Neural crest cell (in vitro differentiated cells): ENCODE measurements at regions not wholly inside any gene's neighbourhood (a gene's known extent, or its start where the extent isn't known, plus 50 kb on each side); places are given as distances from the start of the nearest gene placed in this dataset.

ENCODE experiments used
- DNase-seq: peaks from one replicate; pipeline ENCODE4 v3.0.0; 2021; ENCODE audit warnings: low read depth, mixed read lengths, low spot score
- H3K27ac Mint-ChIP-seq: one replicate; pipeline ENCODE4 v1.8.0; 2021; ENCODE audit warnings: mild to moderate bottlenecking, mixed read lengths; ENCODE audit not compliant: unreplicated experiment
- H3K27me3 Mint-ChIP-seq: 2 replicates; pipeline ENCODE4 v1.8.0; 2021; ENCODE audit warnings: low read depth, mild to moderate bottlenecking, mixed read lengths
- H3K36me3 Mint-ChIP-seq: 2 replicates; pipeline ENCODE4 v1.8.0; 2021; ENCODE audit warnings: low read depth, mild to moderate bottlenecking, mixed read lengths
- H3K4me1 Mint-ChIP-seq: 2 replicates; pipeline ENCODE4 v1.8.0; 2021; ENCODE audit warnings: mixed read lengths
- H3K4me3 Mint-ChIP-seq: one replicate; pipeline ENCODE4 v1.8.0; 2021; ENCODE audit warnings: mild to moderate bottlenecking, mixed read lengths
- H3K9me3 Mint-ChIP-seq: 2 replicates; pipeline ENCODE4 v1.8.0; 2021; ENCODE audit warnings: mixed read lengths
- CTCF ChIP-seq: fragments of 200-600 bp; sonication (generic); conservative IDR thresholded peaks from 2 replicates; pipeline ENCODE4 v1.5.0; 2021; ENCODE audit warnings: antibody characterized with exemption, mild to moderate bottlenecking

- Mint-ChIP-seq H3K27ac (no peak overlapping the region), H3K4me1 (peaks cover 12% of the 10 kb centered on the region), H3K36me3 (no peaks in the 10 kb centered on the region), H3K27me3 (no peaks in the 10 kb centered on the region), H3K9me3 (no peaks in the 10 kb centered on the region), H3K4me3 (no peak overlapping the region)
- TF ChIP-seq CTCF, result no peak
- no peak for DNase-seq
Observed at GRCh38 chr2:30034052-30034775, 112.6 kb upstream of the YPEL5 start.

- no peak for TF ChIP-seq CTCF
- Mint-ChIP-seq H3K36me3 (no peaks in the 10 kb centered on the region), H3K9me3 (no peaks in the 10 kb centered on the region), H3K4me3 (no peak overlapping the region), H3K27ac (no peak overlapping the region), H3K4me1 (peaks cover 6% of the 10 kb centered on the region), H3K27me3 (no peaks in the 10 kb centered on the region)
- DNase-seq, result no peak
Observed at GRCh38 chr2:30037016-30037415, 109.8 kb upstream of the YPEL5 start.

- Mint-ChIP-seq H3K27ac (no peak overlapping the region), H3K4me1 (peaks cover 6% of the 10 kb centered on the region), H3K27me3 (peaks cover 3% of the 10 kb centered on the region), H3K36me3 (no peaks in the 10 kb centered on the region), H3K4me3 (no peak overlapping the region), H3K9me3 (no peaks in the 10 kb centered on the region)
- no peak for TF ChIP-seq CTCF
- DNase-seq, result no peak
Observed at GRCh38 chr2:30038419-30038818, 108.4 kb upstream of the YPEL5 start.

- Mint-ChIP-seq H3K4me3 (no peak overlapping the region), H3K36me3 (no peaks in the 10 kb centered on the region), H3K9me3 (no peaks in the 10 kb centered on the region), H3K27ac (no peak overlapping the region), H3K27me3 (peaks cover 5% of the 10 kb centered on the region), H3K4me1 (peaks cover 6% of the 10 kb centered on the region)
- DNase-seq, result no peak
- TF ChIP-seq CTCF, result no peak
Observed at GRCh38 chr2:30039101-30039500, 107.7 kb upstream of the YPEL5 start.

GRCh38 chr2:30040147-30040546, 106.7 kb upstream of the YPEL5 start:
- Mint-ChIP-seq H3K9me3 (no peaks in the 10 kb centered on the region), H3K4me1 (peaks cover 6% of the 10 kb centered on the region), H3K27ac (no peak overlapping the region), H3K36me3 (no peaks in the 10 kb centered on the region), H3K4me3 (no peak overlapping the region), H3K27me3 (peaks cover 14% of the 10 kb centered on the region)
- TF ChIP-seq CTCF, result no peak
- no peak for DNase-seq
